GM19238 (cell line): ENCODE measurements at regions not wholly inside any gene's neighbourhood (a gene's known extent, or its start where the extent isn't known, plus 50 kb on each side); places are given as distances from the start of the nearest gene placed in this dataset.

Source experiments
- DNase-seq: peaks from one replicate; pipeline ENCODE4 v3.0.0; 2011; ENCODE audit warnings: low spot score; ENCODE audit not compliant: insufficient read length

- DNase-seq, result no peak
Observed at GRCh38 chr2:21253311-21254027, 129.7 kb downstream of the TDRD15 start.

- no peak for DNase-seq
Observed at GRCh38 chr2:21254170-21254965, 130.6 kb downstream of the TDRD15 start.

GRCh38 chr2:21256006-21256405 lies 132.2 kb downstream of the TDRD15 start:
- DNase-seq, result no peak

- no peak for DNase-seq
Observed at GRCh38 chr2:21257621-21258020, 133.9 kb downstream of the TDRD15 start.

- DNase-seq, result no peak
Observed at GRCh38 chr2:21258082-21258481, 134.3 kb downstream of the TDRD15 start.

GRCh38 chr2:21260311-21260710 lies 136.5 kb downstream of the TDRD15 start:
- DNase-seq, result no peak

GRCh38 chr2:21261591-21261990 lies 137.8 kb downstream of the TDRD15 start:
- DNase-seq, result no peak

GRCh38 chr2:21262426-21262940 lies 138.7 kb downstream of the TDRD15 start:
- DNase-seq, result no peak

- DNase-seq, result no peak
Observed at GRCh38 chr2:21263622-21264021, 139.9 kb downstream of the TDRD15 start.

GRCh38 chr2:21265752-21266151 lies 142.0 kb downstream of the TDRD15 start:
- DNase-seq, result no peak

- DNase-seq, result no peak
Observed at GRCh38 chr2:21267232-21267835, 143.6 kb downstream of the TDRD15 start.

GRCh38 chr2:21268197-21268877 lies 144.6 kb downstream of the TDRD15 start:
- DNase-seq, result no peak

GRCh38 chr2:21268878-21269224 lies 145.1 kb downstream of the TDRD15 start:
- no peak for DNase-seq

- no peak for DNase-seq
Observed at GRCh38 chr2:21269382-21269781, 145.6 kb downstream of the TDRD15 start.

- no peak for DNase-seq
Observed at GRCh38 chr2:21270083-21270491, 146.3 kb downstream of the TDRD15 start.

GRCh38 chr2:21270708-21271122 lies 146.9 kb downstream of the TDRD15 start:
- no peak for DNase-seq

GRCh38 chr2:21276163-21276562 lies 152.4 kb downstream of the TDRD15 start:
- DNase-seq, result no peak

- DNase-seq, result no peak
Observed at GRCh38 chr2:21277068-21278056, 153.6 kb downstream of the TDRD15 start.

- no peak for DNase-seq
Observed at GRCh38 chr2:21279525-21279924, 155.8 kb downstream of the TDRD15 start.

- no peak for DNase-seq
Observed at GRCh38 chr2:21280793-21281192, 157.0 kb downstream of the TDRD15 start.
